ENCODE measurements at regions not wholly inside any gene's neighbourhood (a gene's known extent, or its start where the extent isn't known, plus 50 kb on each side); places are given as distances from the start of the nearest gene placed in this dataset.
"Not testable (repeated sequence)": the region's sequence is repeated elsewhere in the genome, so short reads cannot be mapped to it uniquely, and the experiment has no call there.

GRCh38 chr5:124030043-124030491 is 518.1 kb downstream of the CSNK1G3 start:
- TF ChIP-seq CTCF (IDR thresholded peaks at IDR 0.05; ENCODE audit: low read depth, low read length, missing control alignments) = no peak
- H3K4me3 ChIP-seq (ENCODE audit: low read depth, low read length) = no peak overlapping the region
- in situ Hi-C loops (cut with HindIII; ENCODE audit: low sequenced_read_pairs) = no loop called here
- DNase-seq (ENCODE audit: low read depth) = no peak

GRCh38 chr5:124027441-124027840 is 515.5 kb downstream of the CSNK1G3 start:
- TF ChIP-seq CTCF (IDR thresholded peaks at IDR 0.05; ENCODE audit: low read depth, low read length, missing control alignments) = no peak
- no peak overlapping the region for H3K4me3 ChIP-seq (ENCODE audit: low read depth, low read length)
- in situ Hi-C loops (cut with HindIII; ENCODE audit: low sequenced_read_pairs) = no loop called here
- no peak for DNase-seq (ENCODE audit: low read depth)

GRCh38 chr5:124025306-124025845 is 513.4 kb downstream of the CSNK1G3 start:
- in situ Hi-C loops (cut with HindIII; ENCODE audit: low sequenced_read_pairs) = no loop called here
- no peak overlapping the region for H3K4me3 ChIP-seq (ENCODE audit: low read depth, low read length)
- DNase-seq (ENCODE audit: low read depth) = no peak
- TF ChIP-seq CTCF (IDR thresholded peaks at IDR 0.05; ENCODE audit: low read depth, low read length, missing control alignments) = no peak

- in situ Hi-C loops (cut with HindIII; ENCODE audit: low sequenced_read_pairs) = no loop called here
- TF ChIP-seq CTCF (IDR thresholded peaks at IDR 0.05; ENCODE audit: low read depth, low read length, missing control alignments) = no peak
- no peak for DNase-seq (ENCODE audit: low read depth)
- H3K4me3 ChIP-seq (ENCODE audit: low read depth, low read length) = no peak overlapping the region
Observed at GRCh38 chr5:124022966-124023365, 511.0 kb downstream of the CSNK1G3 start.

- in situ Hi-C loops (cut with HindIII; ENCODE audit: low sequenced_read_pairs) = no loop called here
- no peak overlapping the region for H3K4me3 ChIP-seq (ENCODE audit: low read depth, low read length)
- TF ChIP-seq CTCF (IDR thresholded peaks at IDR 0.05; ENCODE audit: low read depth, low read length, missing control alignments) = no peak
- DNase-seq (ENCODE audit: low read depth) = no peak
Observed at GRCh38 chr5:124021776-124022175, 509.8 kb downstream of the CSNK1G3 start.

GRCh38 chr5:124021066-124021641 is 509.2 kb downstream of the CSNK1G3 start:
- DNase-seq (ENCODE audit: low read depth) = no peak
- in situ Hi-C loops (cut with HindIII; ENCODE audit: low sequenced_read_pairs) = no loop called here
- no peak for TF ChIP-seq CTCF (IDR thresholded peaks at IDR 0.05; ENCODE audit: low read depth, low read length, missing control alignments)
- H3K4me3 ChIP-seq (ENCODE audit: low read depth, low read length) = no peak overlapping the region

- H3K4me3 ChIP-seq (ENCODE audit: low read depth, low read length); DNase-seq (ENCODE audit: low read depth); in situ Hi-C loops (cut with HindIII; ENCODE audit: low sequenced_read_pairs): not testable (repeated sequence)
Observed at GRCh38 chr5:124017321-124017720, 505.3 kb downstream of the CSNK1G3 start.
